Mucosa of descending colon (tissue), 3 donors: ENCODE measurements at regions not wholly inside any gene's neighbourhood (a gene's known extent, or its start where the extent isn't known, plus 50 kb on each side); places are given as distances from the start of the nearest gene placed in this dataset.

Experiments
- ATAC-seq: fragments of 200-7000 bp; cut with Tn5 transposase; one replicate; pipeline ENCODE4 v1.9.1; 2020; ENCODE audit warnings: mild to moderate bottlenecking, moderate library complexity
- DNase-seq, 3 donors: peaks; one replicate each; pipeline ENCODE4 v3.0.0-alpha.2; 2020
- H3K36me3 ChIP-seq: fragments of 200-600 bp; one replicate; pipeline ENCODE4 v1.8.0; 2021; ENCODE audit warnings: low read depth, mild to moderate bottlenecking
- H3K4me1 ChIP-seq: fragments of 200-600 bp; one replicate; pipeline ENCODE4 v1.8.0; 2021; ENCODE audit warnings: low read depth, mild to moderate bottlenecking
- H3K4me3 ChIP-seq: fragments of 200-600 bp; one replicate; pipeline ENCODE4 v1.8.0; 2021; ENCODE audit warnings: mild to moderate bottlenecking
- H3K9me3 ChIP-seq: fragments of 200-600 bp; one replicate; pipeline ENCODE4 v1.8.0; 2021; ENCODE audit warnings: mild to moderate bottlenecking
- CTCF ChIP-seq: fragments of 200-600 bp; IDR thresholded peaks from one replicate; pipeline ENCODE4 v1.8.0; 2022; ENCODE audit warnings: antibody characterized with exemption, mild to moderate bottlenecking
- intact Hi-C, 2 donors: fragments of 100-400 bp; cut with DNase I in 1 of 2; cut with micrococcal nuclease in 1 of 2; formaldehyde crosslinking; loops; one replicate each; pipeline versions ENCODE4 v1.11.0 to v1.11.1; 2022; cut with DNase I, micrococcal nuclease
- donor health status: DM: no; HTN: no; CAD: no; lungs with moderate emphysema.
- donor health status: DM: no; HTN: no; CAD: no.
- donor health status: DM: no; HTN: yes; CAD: no.

GRCh38 chr3:18868911-18869689, 279.2 kb upstream of the KCNH8 start:
- DNase-seq (no peak), ATAC-seq (no peak)
- no peaks in the 10 kb centered on the region for H3K36me3 ChIP-seq
- H3K4me3 ChIP-seq = no peak overlapping the region
- no peaks in the 10 kb centered on the region for H3K4me1 ChIP-seq
- TF ChIP-seq CTCF = no peak
- no peaks in the 10 kb centered on the region for H3K9me3 ChIP-seq
- intact Hi-C loops = no loop called here

GRCh38 chr3:18866899-18867298, 281.4 kb upstream of the KCNH8 start:
- Histone ChIP-seq H3K36me3 (no peaks in the 10 kb centered on the region), H3K4me3 (no peak overlapping the region), H3K4me1 (no peaks in the 10 kb centered on the region), H3K9me3 (no peaks in the 10 kb centered on the region)
- no peak for TF ChIP-seq CTCF
- intact Hi-C loops = no loop called here
- DNase-seq = no peak
- no peak for ATAC-seq

- intact Hi-C loops = no loop called here
- TF ChIP-seq CTCF = no peak
- Histone ChIP-seq H3K4me3 (no peak overlapping the region), H3K9me3 (no peaks in the 10 kb centered on the region), H3K4me1 (no peaks in the 10 kb centered on the region), H3K36me3 (no peaks in the 10 kb centered on the region)
- DNase-seq (no peak), ATAC-seq (no peak)
These were observed 283.2 kb upstream of the KCNH8 start for GRCh38 chr3:18864933-18865731.

- no peaks in the 10 kb centered on the region for H3K4me1 ChIP-seq
- DNase-seq (no peak), ATAC-seq (no peak)
- no peaks in the 10 kb centered on the region for H3K9me3 ChIP-seq
- no peaks in the 10 kb centered on the region for H3K36me3 ChIP-seq
- intact Hi-C loops = no loop called here
- no peak overlapping the region for H3K4me3 ChIP-seq
- TF ChIP-seq CTCF = no peak
These were observed 286.2 kb upstream of the KCNH8 start for GRCh38 chr3:18862077-18862476.

- Histone ChIP-seq H3K9me3 (no peaks in the 10 kb centered on the region), H3K36me3 (no peaks in the 10 kb centered on the region), H3K4me3 (no peak overlapping the region), H3K4me1 (no peaks in the 10 kb centered on the region)
- TF ChIP-seq CTCF = no peak
- no peak for ATAC-seq
- DNase-seq = no peak
- intact Hi-C loops = no loop called here
These were observed 287.2 kb upstream of the KCNH8 start for GRCh38 chr3:18861137-18861536.
